ENCODE measurements at regions not wholly inside any gene's neighbourhood (a gene's known extent, or its start where the extent isn't known, plus 50 kb on each side); places are given as distances from the start of the nearest gene placed in this dataset.
"Not testable (repeated sequence)": the region's sequence is repeated elsewhere in the genome, so short reads cannot be mapped to it uniquely, and the experiment has no call there.

- not testable (repeated sequence) for DNase-seq (ENCODE audit: low read depth in 1 of 2, low spot score in 2 of 2)
Measured at GRCh38 chr17:21470422-21470821, 94.3 kb downstream of the KCNJ12 start.

GRCh38 chr17:21470861-21471260, 94.7 kb downstream of the KCNJ12 start:
- Histone ChIP-seq H3K9me3 (replicated peaks) (no peaks in the 10 kb centered on the region), H3K36me3 (no peaks in the 10 kb centered on the region), H3K27me3 (replicated peaks) (no peaks in the 10 kb centered on the region), H3K4me3 (no peak overlapping the region), H3K4me1 (replicated peaks) (no peaks in the 10 kb centered on the region), H3K27ac (no peak overlapping the region)
- DNase-seq (ENCODE audit: low read depth in 1 of 2, low spot score in 2 of 2), result no peak

More at GRCh38 chr17:21470422-21470821, 94.3 kb downstream of the KCNJ12 start:
- H3K27me3 ChIP-seq (replicated peaks); H3K9me3 ChIP-seq (replicated peaks); H3K36me3 ChIP-seq; H3K27ac ChIP-seq; H3K4me1 ChIP-seq (replicated peaks); H3K4me3 ChIP-seq: not testable (repeated sequence)

- no peaks in the 10 kb centered on the region for H3K36me3 ChIP-seq
- H3K27me3 ChIP-seq (replicated peaks), result no peaks in the 10 kb centered on the region
- H3K4me1 ChIP-seq (replicated peaks), result no peaks in the 10 kb centered on the region
- no peak overlapping the region for H3K27ac ChIP-seq
- no peaks in the 10 kb centered on the region for H3K9me3 ChIP-seq (replicated peaks)
- no peak for DNase-seq (ENCODE audit: low read depth in 1 of 2, low spot score in 2 of 2)
- no peak overlapping the region for H3K4me3 ChIP-seq
Measured at GRCh38 chr17:21474815-21475214, 98.7 kb downstream of the KCNJ12 start.

- Histone ChIP-seq H3K27ac (no peak overlapping the region), H3K9me3 (replicated peaks) (no peaks in the 10 kb centered on the region), H3K27me3 (replicated peaks) (no peaks in the 10 kb centered on the region), H3K4me3 (no peak overlapping the region), H3K36me3 (no peaks in the 10 kb centered on the region), H3K4me1 (replicated peaks) (no peaks in the 10 kb centered on the region)
- no peak for DNase-seq (ENCODE audit: low read depth in 1 of 2, low spot score in 2 of 2)
Measured at GRCh38 chr17:21475571-21475970, 99.4 kb downstream of the KCNJ12 start.

GRCh38 chr17:21476867-21477266, 100.7 kb downstream of the KCNJ12 start:
- Histone ChIP-seq H3K9me3 (replicated peaks) (no peaks in the 10 kb centered on the region), H3K4me1 (replicated peaks) (no peaks in the 10 kb centered on the region), H3K27me3 (replicated peaks) (no peaks in the 10 kb centered on the region), H3K36me3 (no peaks in the 10 kb centered on the region), H3K27ac (no peak overlapping the region), H3K4me3 (no peak overlapping the region)
- DNase-seq (ENCODE audit: low read depth in 1 of 2, low spot score in 2 of 2), result no peak

- Histone ChIP-seq H3K4me3 (no peak overlapping the region), H3K27ac (no peak overlapping the region), H3K4me1 (replicated peaks) (no peaks in the 10 kb centered on the region), H3K36me3 (no peaks in the 10 kb centered on the region), H3K9me3 (replicated peaks) (no peaks in the 10 kb centered on the region), H3K27me3 (replicated peaks) (no peaks in the 10 kb centered on the region)
- no peak for DNase-seq (ENCODE audit: low read depth in 1 of 2, low spot score in 2 of 2)
Measured at GRCh38 chr17:21482189-21482865, 106.2 kb downstream of the KCNJ12 start.

- not testable (repeated sequence) for H3K27ac ChIP-seq; H3K4me1 ChIP-seq (replicated peaks); H3K27me3 ChIP-seq (replicated peaks); H3K36me3 ChIP-seq; H3K9me3 ChIP-seq (replicated peaks); H3K4me3 ChIP-seq; DNase-seq (ENCODE audit: low read depth in 1 of 2, low spot score in 2 of 2)
Measured at GRCh38 chr17:21488043-21488442, 111.9 kb downstream of the KCNJ12 start.

GRCh38 chr17:21493993-21494392, 117.8 kb downstream of the KCNJ12 start:
- no peak for DNase-seq (ENCODE audit: low read depth in 1 of 2, low spot score in 2 of 2)
- no peaks in the 10 kb centered on the region for H3K36me3 ChIP-seq
- no peaks in the 10 kb centered on the region for H3K27me3 ChIP-seq (replicated peaks)
- H3K4me1 ChIP-seq (replicated peaks), result no peaks in the 10 kb centered on the region
- no peaks in the 10 kb centered on the region for H3K9me3 ChIP-seq (replicated peaks)
- no peak overlapping the region for H3K27ac ChIP-seq
- H3K4me3 ChIP-seq, result no peak overlapping the region

GRCh38 chr17:21495281-21495680, 119.1 kb downstream of the KCNJ12 start:
- DNase-seq (ENCODE audit: low read depth in 1 of 2, low spot score in 2 of 2), result no peak
- no peaks in the 10 kb centered on the region for H3K27me3 ChIP-seq (replicated peaks)

GRCh38 chr17:21500064-21500463, 123.9 kb downstream of the KCNJ12 start:
- Histone ChIP-seq H3K36me3 (no peaks in the 10 kb centered on the region), H3K27me3 (replicated peaks) (no peaks in the 10 kb centered on the region), H3K9me3 (replicated peaks) (no peaks in the 10 kb centered on the region), H3K4me3 (no peak overlapping the region), H3K4me1 (replicated peaks) (no peaks in the 10 kb centered on the region), H3K27ac (no peak overlapping the region)
- DNase-seq (ENCODE audit: low read depth in 1 of 2, low spot score in 2 of 2), result no peak

More at GRCh38 chr17:21495281-21495680, 119.1 kb downstream of the KCNJ12 start:
- H3K27ac ChIP-seq, result no peak overlapping the region
- no peaks in the 10 kb centered on the region for H3K4me1 ChIP-seq (replicated peaks)
- no peaks in the 10 kb centered on the region for H3K36me3 ChIP-seq
- no peak overlapping the region for H3K4me3 ChIP-seq
- H3K9me3 ChIP-seq (replicated peaks), result no peaks in the 10 kb centered on the region

- H3K27me3 ChIP-seq (replicated peaks); DNase-seq (ENCODE audit: low read depth in 1 of 2, low spot score in 2 of 2); H3K27ac ChIP-seq; H3K9me3 ChIP-seq (replicated peaks); H3K4me3 ChIP-seq; H3K36me3 ChIP-seq; H3K4me1 ChIP-seq (replicated peaks): not testable (repeated sequence)
Measured at GRCh38 chr17:21501927-21502700, 126.0 kb downstream of the KCNJ12 start.

- no peak for DNase-seq (ENCODE audit: low read depth in 1 of 2, low spot score in 2 of 2)
- peaks cover 8% of the 10 kb centered on the region for H3K27me3 ChIP-seq (replicated peaks)
- no peaks in the 10 kb centered on the region for H3K36me3 ChIP-seq
- no peak overlapping the region for H3K4me3 ChIP-seq
- no peaks in the 10 kb centered on the region for H3K9me3 ChIP-seq (replicated peaks)
- no peak overlapping the region for H3K27ac ChIP-seq
- no peaks in the 10 kb centered on the region for H3K4me1 ChIP-seq (replicated peaks)
Measured at GRCh38 chr17:21505819-21506815, 130.0 kb downstream of the KCNJ12 start.

- not testable (repeated sequence) for DNase-seq (ENCODE audit: low read depth in 1 of 2, low spot score in 2 of 2); H3K4me3 ChIP-seq; H3K4me1 ChIP-seq (replicated peaks); H3K9me3 ChIP-seq (replicated peaks); H3K27ac ChIP-seq; H3K36me3 ChIP-seq
- H3K27me3 ChIP-seq (replicated peaks), result peaks cover 11% of the 10 kb centered on the region
Measured at GRCh38 chr17:21507806-21508205, 131.6 kb downstream of the KCNJ12 start.

Data from SJSA1 (cell line).